ENCODE measurements at regions not wholly inside any gene's neighbourhood (a gene's known extent, or its start where the extent isn't known, plus 50 kb on each side); places are given as distances from the start of the nearest gene placed in this dataset.

DNA sequence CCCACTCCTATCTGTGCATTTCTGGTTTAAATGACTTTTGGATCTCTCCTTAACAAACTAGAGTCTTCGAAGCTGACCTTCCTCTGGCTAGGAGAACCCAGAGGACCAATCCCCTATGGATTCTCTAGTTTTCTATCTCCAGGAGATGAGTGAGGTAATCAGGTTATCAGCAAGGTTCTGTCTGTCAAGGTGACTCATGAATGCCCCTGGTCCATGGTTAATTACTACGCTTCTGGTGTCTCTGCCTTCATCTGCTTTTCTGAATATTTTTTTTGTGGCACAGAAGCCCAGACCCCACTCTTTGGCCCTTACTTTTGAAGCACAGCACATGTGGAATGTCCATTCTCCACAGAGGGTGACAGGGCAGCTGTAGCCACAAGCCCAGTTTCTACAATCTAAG is 897.9 kb upstream of the KLHL29 start:
- DNase-seq (ENCODE audit: low spot score in 2 of 2) (no peak), FAIRE-seq (no peak)

DNA sequence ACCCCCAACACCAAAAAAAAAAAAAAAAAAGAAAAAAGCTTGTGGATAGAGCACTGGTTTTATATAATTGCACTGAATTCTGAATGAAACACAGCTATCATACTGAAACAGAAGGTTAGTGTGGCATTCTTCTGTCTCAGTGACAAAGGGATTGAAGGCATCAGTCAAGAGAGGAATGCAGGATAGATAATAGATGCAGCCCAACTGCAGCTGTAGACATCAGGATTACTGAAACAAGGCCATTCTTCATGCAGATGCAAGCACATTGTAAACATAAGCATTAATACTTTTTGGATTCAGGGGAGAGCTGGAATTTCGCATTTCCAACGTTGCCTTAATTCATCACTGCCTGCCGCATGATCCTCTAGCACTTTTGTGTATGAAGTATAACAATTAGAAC is 897.4 kb upstream of the KLHL29 start:
- DNase-seq (ENCODE audit: low spot score in 2 of 2) (no peak), FAIRE-seq (no peak)

DNA sequence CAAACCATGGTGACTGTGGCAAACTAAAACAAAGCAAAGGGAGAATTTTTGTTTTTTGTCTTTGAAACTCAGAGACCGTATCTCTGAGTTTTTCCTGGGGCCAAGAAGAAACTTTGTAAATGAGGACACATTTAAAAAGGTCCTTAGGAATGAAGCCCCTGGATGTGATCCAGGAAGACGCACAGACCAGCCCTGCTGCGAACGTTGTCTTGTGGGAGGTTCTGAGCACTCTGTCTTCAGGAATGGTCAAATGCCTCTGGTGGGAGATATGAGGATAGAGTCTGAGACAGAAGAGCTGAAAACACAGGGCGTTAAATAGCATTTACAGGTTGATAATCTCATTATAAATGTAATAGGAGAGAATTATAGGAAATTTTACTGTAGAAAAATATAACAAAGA is 893.5 kb upstream of the KLHL29 start:
- DNase-seq (ENCODE audit: low spot score in 2 of 2): no peak
- FAIRE-seq: no peak

DNA sequence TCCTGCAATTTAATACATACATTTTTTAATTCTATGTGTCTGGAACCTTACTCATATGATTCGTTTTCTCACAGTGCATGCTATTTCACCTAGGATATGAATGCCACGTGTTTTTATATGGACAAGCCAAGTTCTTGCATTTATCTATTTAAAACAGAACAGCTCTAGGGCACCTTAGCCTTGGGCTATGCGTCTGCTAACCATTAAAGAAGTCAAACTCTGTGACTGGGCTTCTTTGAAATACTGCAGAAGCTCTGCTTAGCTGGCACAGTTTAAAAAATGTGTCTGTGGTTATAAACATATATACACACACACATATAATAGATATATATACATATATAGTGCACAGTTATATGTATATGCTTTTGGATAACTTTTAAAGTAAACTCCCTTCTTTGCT is 890.8 kb upstream of the KLHL29 start:
- FAIRE-seq (no peak), DNase-seq (ENCODE audit: low spot score in 2 of 2) (no peak)

DNA sequence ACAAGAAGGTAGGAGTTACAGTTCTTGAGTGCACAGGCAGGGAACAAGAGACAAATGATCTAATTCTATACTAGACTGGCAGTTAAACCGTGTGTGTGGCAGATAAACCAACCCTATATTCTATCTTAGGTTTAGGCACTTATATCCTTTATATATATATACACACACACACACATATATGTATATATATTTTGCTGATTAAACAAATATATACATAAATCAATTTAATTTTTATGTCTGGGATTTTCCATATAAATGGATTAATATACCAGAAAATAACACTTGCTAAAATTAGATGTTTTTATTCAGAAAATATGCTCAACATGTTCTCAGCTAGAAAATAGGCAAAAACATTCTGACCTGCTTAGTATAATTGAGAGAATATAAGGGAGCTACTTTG is 887.9 kb upstream of the KLHL29 start:
- no peak for DNase-seq (ENCODE audit: low spot score in 2 of 2)
- FAIRE-seq: no peak

DNA sequence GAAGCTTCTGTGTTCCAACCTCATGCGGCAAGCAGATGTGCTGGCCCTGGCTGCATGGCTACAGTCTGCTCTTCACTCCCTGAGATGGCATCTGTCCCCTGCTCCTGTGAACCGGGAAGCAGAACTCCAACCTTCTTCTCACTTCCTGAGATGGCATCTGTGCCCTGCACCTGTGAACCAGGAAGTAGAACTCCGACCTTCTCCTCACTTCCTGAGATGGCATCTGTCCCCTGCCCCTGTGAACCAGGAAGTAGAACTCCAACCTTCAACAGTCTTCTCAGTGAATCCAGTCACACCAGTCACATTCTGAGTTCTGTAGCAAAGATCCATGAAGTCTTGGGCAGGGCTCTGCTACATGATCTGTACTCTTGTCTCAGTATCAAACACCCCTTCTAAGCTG is 887.2 kb upstream of the KLHL29 start:
- DNase-seq (ENCODE audit: low spot score in 2 of 2) (no peak), FAIRE-seq (no peak)

DNA sequence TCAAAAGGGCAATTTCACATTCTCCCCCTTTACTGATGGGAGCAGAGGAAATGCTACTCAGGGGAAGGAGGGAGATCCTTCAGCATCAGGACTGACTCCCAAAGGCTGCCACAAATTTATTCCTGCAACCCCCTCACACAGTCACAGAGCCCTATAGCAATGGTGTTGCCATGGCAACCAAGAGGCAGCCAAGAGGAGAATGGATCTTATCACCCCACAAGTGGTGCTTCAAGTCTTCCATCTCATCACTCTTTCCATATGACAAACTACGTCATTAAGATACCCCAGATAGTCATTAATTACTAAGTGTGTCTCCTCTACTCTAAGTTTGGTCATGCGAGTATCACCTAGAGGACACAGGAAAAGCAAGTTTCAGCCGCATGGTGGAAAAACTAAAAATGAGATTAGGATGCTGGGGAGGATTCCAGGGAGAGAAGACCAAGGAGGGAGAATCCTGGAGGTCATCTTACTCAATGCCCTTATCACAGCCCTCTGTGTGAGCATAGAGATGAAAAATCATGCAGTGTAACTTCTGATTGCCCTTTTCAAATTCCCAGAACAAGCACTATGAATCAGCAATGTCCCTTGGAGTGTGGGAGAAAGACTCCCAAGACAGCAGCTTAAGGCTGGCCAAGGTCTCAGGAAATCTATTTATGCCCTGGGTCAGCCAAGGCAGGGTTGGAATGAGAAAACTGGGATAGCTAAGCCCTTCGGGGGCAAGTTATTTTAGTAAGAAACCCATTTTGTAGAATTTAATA is 885.7 kb upstream of the KLHL29 start:
- DNase-seq (ENCODE audit: low spot score in 2 of 2) (peak in 1 of 2 donors; percentile 5), FAIRE-seq (no peak)

DNA sequence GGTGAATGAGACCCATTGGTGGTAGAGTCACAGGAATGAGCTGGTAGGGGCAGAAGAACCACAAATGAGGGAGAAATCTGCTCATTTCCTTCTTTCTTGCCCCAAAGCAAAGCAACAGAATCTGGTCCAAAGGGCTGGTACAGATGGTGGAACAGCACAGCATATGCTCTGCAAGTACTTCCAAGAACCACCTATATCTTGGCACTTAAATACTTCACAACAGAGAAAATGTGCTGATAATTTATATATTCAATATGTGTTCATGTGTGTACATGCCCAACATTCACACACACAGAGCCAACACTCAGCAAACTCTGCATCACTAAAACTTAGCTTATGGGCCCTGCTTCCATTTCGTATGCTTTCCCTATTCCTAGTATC is 884.4 kb upstream of the KLHL29 start:
- DNase-seq (ENCODE audit: low spot score in 2 of 2) (no peak), FAIRE-seq (no peak)

DNA sequence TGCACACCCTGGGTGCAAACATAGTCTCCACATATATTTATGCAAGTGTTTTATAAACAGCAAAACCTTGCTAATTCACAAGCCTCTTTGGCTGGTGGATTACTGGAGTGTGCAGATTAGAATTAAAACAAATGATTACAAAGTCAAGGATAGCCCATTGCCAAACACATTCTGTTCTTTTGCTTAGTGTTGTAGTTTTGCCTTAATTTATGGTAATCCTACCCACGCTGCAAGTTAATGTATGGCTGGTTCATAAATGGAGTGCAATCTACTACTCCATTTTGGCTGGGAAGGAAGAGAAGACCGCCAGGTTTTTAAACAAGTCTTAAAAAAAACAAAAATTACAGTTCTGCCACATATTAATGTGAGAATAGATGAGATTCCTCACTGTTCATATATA is 883.1 kb upstream of the KLHL29 start:
- no peak for FAIRE-seq
- no peak for DNase-seq (ENCODE audit: low spot score in 2 of 2)

DNA sequence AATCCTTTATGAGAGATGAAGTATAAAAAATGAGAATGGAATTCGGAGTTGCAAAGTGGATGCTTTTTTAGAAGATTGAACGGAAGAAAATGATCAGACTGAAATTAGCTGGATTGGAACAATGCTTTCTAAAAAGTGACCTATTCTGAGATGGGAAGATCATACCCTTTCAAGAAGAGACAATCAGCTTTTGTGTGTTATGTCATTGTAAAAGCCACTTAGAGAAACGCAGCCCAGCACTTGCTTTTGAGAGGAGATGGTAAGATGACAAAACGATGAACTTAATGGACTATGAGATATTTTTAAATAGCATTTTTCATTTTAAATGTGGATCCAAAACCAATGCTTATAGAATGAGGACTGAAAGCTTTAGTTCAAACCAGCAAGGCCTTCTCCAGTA is 871.4 kb upstream of the KLHL29 start:
- FAIRE-seq: no peak
- no peak for DNase-seq (ENCODE audit: low spot score in 2 of 2)

DNA sequence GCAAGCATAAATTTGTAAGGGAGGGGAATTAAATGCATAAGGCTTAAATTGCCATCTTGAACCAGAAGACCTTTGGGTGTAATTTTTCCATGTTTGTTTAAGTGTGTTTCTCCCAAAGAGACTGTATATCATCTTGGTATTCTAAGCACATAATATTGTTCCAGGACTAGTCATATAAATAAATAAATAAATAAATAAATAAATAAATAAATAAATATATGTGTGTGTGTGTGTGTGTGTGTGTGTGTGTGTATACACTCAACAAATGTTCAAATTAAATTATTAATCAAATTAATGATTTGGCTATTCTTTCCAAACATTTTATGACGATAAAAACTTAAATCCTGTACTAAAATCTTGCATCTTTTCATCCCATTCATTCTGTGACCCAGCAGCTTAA is 867.8 kb upstream of the KLHL29 start:
- DNase-seq (ENCODE audit: low spot score in 2 of 2) (no peak), FAIRE-seq (peak; percentile 78)

DNA sequence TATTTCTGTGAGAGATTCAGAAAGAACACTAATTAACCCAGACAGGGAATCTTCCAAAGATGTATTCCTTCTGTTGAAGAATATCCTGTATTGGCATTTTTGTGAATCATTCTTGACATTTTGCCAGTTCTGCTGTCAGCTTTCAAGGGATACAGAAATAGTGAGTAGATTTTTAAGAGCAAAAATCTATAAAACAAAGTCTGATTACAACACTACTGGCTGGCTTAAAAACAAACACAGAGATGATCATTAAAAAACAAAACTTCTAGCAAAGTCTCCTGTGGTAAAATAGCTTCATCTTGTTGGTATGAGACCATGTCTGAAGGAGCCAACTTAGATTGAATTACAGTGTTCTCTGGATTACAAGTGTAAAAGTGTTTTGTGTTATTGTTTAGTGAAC is 866.3 kb upstream of the KLHL29 start:
- DNase-seq (ENCODE audit: low spot score in 2 of 2): no peak
- no peak for FAIRE-seq

DNA sequence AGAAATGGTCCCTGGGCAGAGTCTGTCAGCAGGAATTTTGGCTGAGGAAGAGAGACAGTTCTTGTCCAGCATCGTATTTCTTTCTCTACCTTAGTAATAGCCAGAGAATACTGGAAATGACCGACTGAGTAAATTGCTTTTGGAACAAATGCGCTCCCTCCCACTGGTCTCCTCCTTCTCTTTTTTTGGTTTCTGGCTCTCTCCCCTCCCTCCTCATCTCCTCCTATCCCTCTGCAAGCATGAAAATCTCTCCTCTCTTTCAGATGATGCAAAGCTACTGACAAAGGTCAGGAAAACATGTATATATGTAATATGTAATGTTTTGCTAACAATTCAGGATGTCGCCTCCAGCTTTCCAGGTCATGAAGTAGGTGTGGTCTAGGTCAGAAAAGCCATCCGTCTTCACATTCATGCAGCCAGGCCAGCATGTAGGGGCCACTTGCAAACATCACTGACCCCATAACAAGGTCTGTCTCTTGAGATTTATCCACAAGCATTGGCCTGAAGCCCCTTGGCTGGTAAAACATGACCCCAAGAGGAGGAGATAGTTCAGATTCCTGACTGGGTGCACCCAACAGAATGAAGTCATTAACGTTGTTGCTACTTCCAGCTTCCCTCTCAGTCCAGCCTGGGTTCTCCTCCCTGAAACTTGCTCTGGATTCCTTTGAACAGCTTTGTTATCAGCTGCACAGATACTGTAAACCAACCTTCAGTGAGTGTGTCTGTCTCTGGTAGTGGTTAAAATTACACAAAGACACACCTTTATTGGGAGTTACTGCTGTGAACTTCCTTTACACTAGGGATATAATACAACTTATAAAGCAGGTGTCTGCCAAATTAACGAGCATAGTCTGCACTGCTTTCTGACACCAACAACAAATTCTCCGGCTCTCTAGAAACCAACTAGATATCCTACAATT is 864.4 kb upstream of the KLHL29 start:
- no peak for FAIRE-seq
- no peak for DNase-seq (ENCODE audit: low spot score in 2 of 2)

DNA sequence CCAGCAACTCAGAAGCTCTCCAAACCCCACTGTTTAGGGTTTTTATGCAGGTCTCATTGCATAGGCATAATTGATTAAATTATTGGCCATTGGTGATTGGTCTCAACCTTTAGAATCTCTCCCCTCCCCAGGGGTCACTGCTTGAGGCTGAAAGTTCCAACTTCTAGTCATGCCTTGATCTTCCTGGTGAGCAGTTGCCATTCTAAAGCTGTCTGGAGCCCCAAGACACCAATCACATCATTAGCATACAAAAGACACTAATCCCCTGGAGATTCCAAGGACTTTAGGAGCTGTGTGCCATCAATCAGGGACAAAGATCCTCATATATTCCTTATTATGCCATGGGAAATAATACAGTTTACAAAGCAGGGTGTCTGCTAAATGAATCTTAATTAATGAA is 863.4 kb upstream of the KLHL29 start:
- no peak for FAIRE-seq
- no peak for DNase-seq (ENCODE audit: low spot score in 2 of 2)

DNA sequence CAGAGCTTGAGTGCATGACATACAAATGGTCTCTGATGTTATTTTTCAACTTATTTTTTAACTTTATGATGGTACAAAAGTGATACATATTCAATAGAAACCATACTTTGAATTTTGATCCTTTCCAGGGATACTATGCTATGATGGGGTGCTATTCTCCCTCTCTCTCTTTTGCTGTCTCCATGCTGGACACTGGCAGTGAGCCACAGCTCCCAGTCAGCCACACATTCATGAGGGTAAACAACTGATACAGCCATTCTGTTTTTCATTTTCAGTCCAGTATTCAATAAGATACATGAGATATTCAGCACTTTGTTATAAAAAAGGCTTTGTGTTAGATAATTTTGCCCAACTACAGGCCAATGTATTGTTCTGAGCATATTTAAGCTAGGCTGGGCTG is 859.3 kb upstream of the KLHL29 start:
- no peak for FAIRE-seq
- DNase-seq (ENCODE audit: low spot score in 2 of 2): no peak

DNA sequence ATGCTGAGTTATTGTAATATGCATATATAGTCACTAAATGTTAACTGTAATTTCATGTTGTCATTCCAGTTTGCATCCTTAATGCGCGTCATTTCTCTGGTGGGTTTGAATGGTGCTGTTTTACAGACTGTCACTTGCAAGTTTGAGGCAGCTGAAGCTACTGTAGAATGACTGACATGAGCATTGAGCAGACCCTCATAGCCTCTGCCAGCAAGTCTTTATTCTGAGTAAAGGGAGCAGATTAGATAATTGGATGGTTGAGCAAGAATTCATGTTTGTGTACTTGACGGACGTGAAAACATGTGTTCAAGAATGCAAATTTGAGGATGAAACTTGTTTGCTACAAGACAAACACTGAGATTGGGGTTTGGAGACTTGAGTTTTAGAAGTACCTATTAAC is 854.8 kb upstream of the KLHL29 start:
- FAIRE-seq: no peak
- no peak for DNase-seq (ENCODE audit: low spot score in 2 of 2)

DNA sequence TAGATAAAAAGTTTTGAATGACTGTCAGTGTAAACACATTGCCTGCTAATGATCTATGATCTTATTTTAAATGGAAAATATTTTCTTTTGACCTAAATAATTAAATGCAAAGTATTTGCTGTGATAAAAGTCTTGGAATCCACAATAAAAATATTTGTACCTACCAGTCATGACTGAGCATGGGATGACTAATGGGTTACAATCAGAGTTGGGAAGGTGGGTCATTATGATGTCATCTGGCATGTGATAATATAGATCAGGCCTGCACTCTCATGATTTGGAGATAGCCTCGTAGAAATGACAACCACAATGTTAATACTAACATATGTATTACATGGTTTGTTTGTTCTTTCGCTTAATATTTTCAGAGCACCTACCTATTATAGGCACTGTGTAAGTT is 848.8 kb upstream of the KLHL29 start:
- DNase-seq (ENCODE audit: low spot score in 2 of 2): no peak
- no peak for FAIRE-seq

DNA sequence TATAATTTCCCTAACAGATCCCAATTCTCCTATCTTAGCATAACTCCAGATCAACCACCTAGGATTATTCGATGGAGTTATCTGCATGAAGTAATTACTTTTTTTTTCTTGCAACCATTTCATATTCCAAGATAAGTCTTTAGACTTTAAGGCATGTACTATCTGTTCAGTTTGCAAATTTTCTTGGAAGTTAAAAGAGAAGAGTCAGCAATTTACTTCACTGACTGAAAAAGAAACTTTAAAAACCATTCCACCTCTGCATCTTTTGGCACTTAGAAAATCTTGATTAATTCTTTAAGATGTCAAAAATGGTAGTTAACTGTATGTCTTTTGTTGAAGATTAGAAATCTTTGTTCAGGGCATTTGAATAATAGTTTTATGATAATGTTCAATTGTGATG is 830.5 kb upstream of the KLHL29 start:
- DNase-seq (ENCODE audit: low spot score in 2 of 2) (no peak), FAIRE-seq (no peak)

DNA sequence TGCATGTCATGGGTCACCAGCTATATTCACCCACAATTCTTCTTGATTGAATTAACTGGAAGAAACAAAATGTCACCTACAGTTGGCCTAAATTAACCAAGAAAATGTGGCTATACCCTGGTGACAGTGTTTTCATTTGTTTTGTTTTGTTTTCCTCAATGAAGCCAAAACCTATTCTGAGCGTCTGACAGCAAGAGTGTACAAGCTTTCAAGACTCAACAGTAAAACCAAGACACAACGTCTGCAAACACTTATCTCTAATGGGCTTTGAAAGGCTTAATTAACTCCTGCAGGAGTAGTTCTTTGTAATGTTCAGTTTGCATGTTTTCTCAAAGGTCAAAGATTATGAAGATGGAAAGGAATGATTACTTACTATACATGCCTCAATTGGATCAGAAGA is 827.6 kb upstream of the KLHL29 start:
- no peak for DNase-seq (ENCODE audit: low spot score in 2 of 2)
- no peak for FAIRE-seq

DNA sequence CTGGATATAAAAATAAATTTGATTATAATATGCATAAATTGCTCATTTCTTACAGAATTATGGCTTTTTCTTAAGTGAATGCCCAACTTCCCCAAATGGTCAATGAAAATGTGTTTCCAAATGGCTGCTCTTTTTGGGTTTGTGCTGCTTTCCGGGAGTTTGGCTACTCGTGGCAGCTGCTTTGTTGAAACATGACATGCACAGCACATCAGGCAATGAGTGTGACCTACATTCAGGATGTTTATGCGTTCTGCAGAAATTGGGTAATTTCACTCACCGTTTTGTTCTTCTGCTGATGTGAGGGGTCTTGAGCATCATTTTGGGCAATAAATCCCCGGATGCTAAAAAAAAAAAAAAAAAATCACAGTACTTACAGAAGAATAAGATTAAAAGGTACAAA is 825.0 kb upstream of the KLHL29 start:
- DNase-seq (ENCODE audit: low spot score in 2 of 2): no peak
- no peak for FAIRE-seq

DNA sequence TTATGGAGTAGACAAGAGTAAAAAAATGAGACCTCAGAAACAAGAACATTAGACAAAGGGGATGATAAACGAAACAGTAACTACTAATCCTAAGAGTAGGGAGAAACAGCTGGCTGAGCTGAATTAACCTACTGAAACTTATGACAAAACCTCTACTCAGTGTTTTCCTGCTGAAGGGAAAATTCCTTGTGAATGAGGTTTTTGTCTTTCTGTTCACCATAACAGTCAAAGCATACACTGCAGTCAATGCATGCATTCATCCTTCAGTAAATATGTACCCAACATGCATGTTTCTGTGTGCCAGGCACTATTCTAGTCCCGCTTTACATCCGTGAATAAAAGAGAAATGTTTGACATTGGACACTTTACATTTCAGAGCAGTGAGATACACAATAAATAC is 805.6 kb upstream of the KLHL29 start:
- FAIRE-seq: no peak
- no peak for DNase-seq (ENCODE audit: low spot score in 2 of 2)

DNA sequence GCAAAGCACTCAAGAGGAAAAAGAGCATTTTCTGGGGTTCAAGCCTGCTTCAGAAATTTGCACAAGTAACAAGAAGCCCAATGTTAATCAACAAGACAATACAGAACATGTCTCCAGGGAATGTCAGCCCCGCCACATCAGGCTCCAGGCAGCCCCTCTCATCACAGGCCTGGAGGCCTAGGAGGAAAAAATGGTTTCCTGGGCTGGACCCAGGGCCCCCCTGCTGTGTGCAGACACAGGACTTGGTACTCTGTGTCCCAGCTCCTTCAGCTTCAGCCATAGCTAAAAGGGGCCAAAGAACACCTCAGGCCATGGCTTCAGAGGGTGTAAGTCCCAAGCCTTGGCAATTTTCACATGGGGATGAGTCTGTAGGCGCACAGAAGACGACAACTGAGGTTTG is 802.9 kb upstream of the KLHL29 start:
- no peak for FAIRE-seq
- DNase-seq (ENCODE audit: low spot score in 2 of 2): no peak

Data from frontal cortex (tissue), 3 donors.